ENCODE measurements at regions not wholly inside any gene's neighbourhood (a gene's known extent, or its start where the extent isn't known, plus 50 kb on each side); places are given as distances from the start of the nearest gene placed in this dataset.
A peak's percentile ranks its signal among the peaks of the same experiment; 100 is the strongest.

DNA sequence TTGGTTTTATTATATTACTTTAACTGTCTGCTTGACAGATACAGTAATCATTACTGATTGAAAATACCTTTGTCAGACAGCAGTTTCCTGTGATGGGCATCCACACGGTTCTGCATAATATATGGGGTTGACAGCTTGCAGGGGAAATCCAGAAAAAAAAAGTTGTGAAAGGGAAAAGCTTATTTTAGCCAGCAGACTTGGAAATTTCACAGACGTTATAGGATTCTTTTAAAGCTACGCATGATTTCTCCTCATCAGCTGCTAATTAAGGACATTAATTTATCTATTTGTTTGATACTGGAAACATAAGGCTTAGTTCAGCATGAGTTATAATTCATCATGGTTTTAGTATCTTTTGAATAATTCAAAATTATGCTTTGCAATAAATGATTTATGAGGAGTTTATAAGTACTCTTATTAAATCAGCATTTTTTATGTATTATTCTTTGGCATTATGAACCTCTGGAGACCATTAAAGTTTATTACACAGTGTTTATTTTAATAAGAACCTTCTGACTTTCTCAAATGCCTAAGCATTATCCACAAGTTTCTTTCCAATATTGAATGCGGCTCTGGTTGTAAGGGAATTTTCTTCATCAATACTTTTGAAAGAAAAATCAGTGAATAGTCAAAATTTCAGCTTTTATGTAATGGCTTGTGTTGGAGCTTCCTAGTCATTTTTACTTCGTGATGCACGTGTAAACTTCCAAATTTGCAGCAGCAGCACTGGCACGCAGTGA, 235.3 kb upstream of the KCNK2 start:
- H3K4me3 Mint-ChIP-seq (ENCODE audit: unreplicated experiment): no peak overlapping the region
- Histone ChIP-seq H3K36me3 (ENCODE audit: insufficient read depth, low read length) (no peaks in the 10 kb centered on the region), H3K4me2 (ENCODE audit: low read length) (no peak overlapping the region), H3K9ac (ENCODE audit: low read length) (no peak overlapping the region), H3K27me3 (ENCODE audit: insufficient read depth, low read length) (no peaks in the 10 kb centered on the region), H3K79me2 (ENCODE audit: insufficient read depth, low read length) (no peaks in the 10 kb centered on the region), H3K9me3 (ENCODE audit: insufficient read depth, low read depth, low read length) (no peaks in the 10 kb centered on the region), H2AFZ (ENCODE audit: low read depth, low read length) (no peak overlapping the region), H3K27ac (ENCODE audit: low read depth, low read length) (no peak overlapping the region), H3K4me3 (ENCODE audit: insufficient read depth, low read depth, low read length) (no peak overlapping the region), H3K4me1 (ENCODE audit: insufficient read depth, low read length) (peaks cover 4% of the 10 kb centered on the region), H4K20me1 (ENCODE audit: insufficient read depth, low read length) (no peaks in the 10 kb centered on the region)
- H3K36me3 Mint-ChIP-seq (ENCODE audit: low read depth, unreplicated experiment): no peaks in the 10 kb centered on the region
- no peak for TF ChIP-seq EZH2 (IDR thresholded peaks at IDR 0.05; ENCODE audit: insufficient read depth, low read length)
- TF ChIP-seq, protein P1, sequence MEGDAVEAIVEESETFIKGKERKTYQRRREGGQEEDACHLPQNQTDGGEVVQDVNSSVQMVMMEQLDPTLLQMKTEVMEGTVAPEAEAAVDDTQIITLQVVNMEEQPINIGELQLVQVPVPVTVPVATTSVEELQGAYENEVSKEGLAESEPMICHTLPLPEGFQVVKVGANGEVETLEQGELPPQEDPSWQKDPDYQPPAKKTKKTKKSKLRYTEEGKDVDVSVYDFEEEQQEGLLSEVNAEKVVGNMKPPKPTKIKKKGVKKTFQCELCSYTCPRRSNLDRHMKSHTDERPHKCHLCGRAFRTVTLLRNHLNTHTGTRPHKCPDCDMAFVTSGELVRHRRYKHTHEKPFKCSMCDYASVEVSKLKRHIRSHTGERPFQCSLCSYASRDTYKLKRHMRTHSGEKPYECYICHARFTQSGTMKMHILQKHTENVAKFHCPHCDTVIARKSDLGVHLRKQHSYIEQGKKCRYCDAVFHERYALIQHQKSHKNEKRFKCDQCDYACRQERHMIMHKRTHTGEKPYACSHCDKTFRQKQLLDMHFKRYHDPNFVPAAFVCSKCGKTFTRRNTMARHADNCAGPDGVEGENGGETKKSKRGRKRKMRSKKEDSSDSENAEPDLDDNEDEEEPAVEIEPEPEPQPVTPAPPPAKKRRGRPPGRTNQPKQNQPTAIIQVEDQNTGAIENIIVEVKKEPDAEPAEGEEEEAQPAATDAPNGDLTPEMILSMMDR (IDR thresholded peaks at IDR 0.05; ENCODE audit: insufficient read depth, low read depth, low read length): no peak
- H3K9me3 Mint-ChIP-seq (ENCODE audit: unreplicated experiment): peaks cover 15% of the 10 kb centered on the region
- DNase-seq (ENCODE audit: low read depth) (no peak), FAIRE-seq (no peak)
- no peaks in the 10 kb centered on the region for H3K4me1 Mint-ChIP-seq (ENCODE audit: low read depth, unreplicated experiment)
- H3K27ac Mint-ChIP-seq (ENCODE audit: unreplicated experiment): no peak overlapping the region
- peaks cover 5% of the 10 kb centered on the region for H3K27me3 Mint-ChIP-seq (ENCODE audit: low read depth, unreplicated experiment)

GRCh38 chr1:214848101-214848500, 234.4 kb upstream of the KCNK2 start:
- Histone ChIP-seq H3K79me2 (ENCODE audit: insufficient read depth, low read length) (no peaks in the 10 kb centered on the region), H3K27me3 (ENCODE audit: insufficient read depth, low read length) (no peaks in the 10 kb centered on the region), H2AFZ (ENCODE audit: low read depth, low read length) (no peak overlapping the region), H3K27ac (ENCODE audit: low read depth, low read length) (no peak overlapping the region), H3K9me3 (ENCODE audit: insufficient read depth, low read depth, low read length) (no peaks in the 10 kb centered on the region), H3K36me3 (ENCODE audit: insufficient read depth, low read length) (no peaks in the 10 kb centered on the region), H3K9ac (ENCODE audit: low read length) (no peak overlapping the region), H3K4me2 (ENCODE audit: low read length) (no peak overlapping the region), H3K4me3 (ENCODE audit: insufficient read depth, low read depth, low read length) (no peak overlapping the region), H3K4me1 (ENCODE audit: insufficient read depth, low read length) (no peaks in the 10 kb centered on the region), H4K20me1 (ENCODE audit: insufficient read depth, low read length) (no peaks in the 10 kb centered on the region)
- H3K27ac Mint-ChIP-seq (ENCODE audit: unreplicated experiment): no peak overlapping the region
- peaks cover 15% of the 10 kb centered on the region for H3K9me3 Mint-ChIP-seq (ENCODE audit: unreplicated experiment)
- DNase-seq (ENCODE audit: low read depth): no peak
- H3K27me3 Mint-ChIP-seq (ENCODE audit: low read depth, unreplicated experiment): peaks cover 5% of the 10 kb centered on the region
- H3K4me3 Mint-ChIP-seq (ENCODE audit: unreplicated experiment): no peak overlapping the region
- no peak for TF ChIP-seq EZH2 (IDR thresholded peaks at IDR 0.05; ENCODE audit: insufficient read depth, low read length)
- TF ChIP-seq, protein P1 (IDR thresholded peaks at IDR 0.05; ENCODE audit: insufficient read depth, low read depth, low read length): no peak
- FAIRE-seq: no peak
- no peaks in the 10 kb centered on the region for H3K4me1 Mint-ChIP-seq (ENCODE audit: low read depth, unreplicated experiment)
- H3K36me3 Mint-ChIP-seq (ENCODE audit: low read depth, unreplicated experiment): no peaks in the 10 kb centered on the region

GRCh38 chr1:214850432-214851050, 232.0 kb upstream of the KCNK2 start:
- H3K36me3 ChIP-seq (ENCODE audit: insufficient read depth, low read length): no peaks in the 10 kb centered on the region
- H3K27me3 Mint-ChIP-seq (ENCODE audit: low read depth, unreplicated experiment): no peaks in the 10 kb centered on the region
- no peak overlapping the region for H3K4me2 ChIP-seq (ENCODE audit: low read length)

More at GRCh38 chr1:214850432-214851050, 232.0 kb upstream of the KCNK2 start:
- H3K27me3 ChIP-seq (ENCODE audit: insufficient read depth, low read length): no peaks in the 10 kb centered on the region
- no peak overlapping the region for H3K27ac Mint-ChIP-seq (ENCODE audit: unreplicated experiment)
- no peaks in the 10 kb centered on the region for H3K4me1 Mint-ChIP-seq (ENCODE audit: low read depth, unreplicated experiment)
- no peak overlapping the region for H3K4me3 ChIP-seq (ENCODE audit: insufficient read depth, low read depth, low read length)
- H3K9ac ChIP-seq (ENCODE audit: low read length): no peak overlapping the region
- FAIRE-seq (no peak), DNase-seq (ENCODE audit: low read depth) (peak; percentile 54)
- no peak for TF ChIP-seq EZH2 (IDR thresholded peaks at IDR 0.05; ENCODE audit: insufficient read depth, low read length)
- TF ChIP-seq, protein P1 (IDR thresholded peaks at IDR 0.05; ENCODE audit: insufficient read depth, low read depth, low read length): no peak
- H3K9me3 ChIP-seq (ENCODE audit: insufficient read depth, low read depth, low read length): no peaks in the 10 kb centered on the region
- H3K4me1 ChIP-seq (ENCODE audit: insufficient read depth, low read length): no peaks in the 10 kb centered on the region
- H2AFZ ChIP-seq (ENCODE audit: low read depth, low read length): no peak overlapping the region
- H4K20me1 ChIP-seq (ENCODE audit: insufficient read depth, low read length): no peaks in the 10 kb centered on the region
- H3K4me3 Mint-ChIP-seq (ENCODE audit: unreplicated experiment): no peak overlapping the region
- H3K36me3 Mint-ChIP-seq (ENCODE audit: low read depth, unreplicated experiment): no peaks in the 10 kb centered on the region
- no peaks in the 10 kb centered on the region for H3K79me2 ChIP-seq (ENCODE audit: insufficient read depth, low read length)
- peaks cover 15% of the 10 kb centered on the region for H3K9me3 Mint-ChIP-seq (ENCODE audit: unreplicated experiment)
- H3K27ac ChIP-seq (ENCODE audit: low read depth, low read length): no peak overlapping the region

All from astrocyte (in vitro differentiated cells and primary cell).